GM12892 (cell line): ENCODE measurements at regions not wholly inside any gene's neighbourhood (a gene's known extent, or its start where the extent isn't known, plus 50 kb on each side); places are given as distances from the start of the nearest gene placed in this dataset.

ENCODE experiments used
- POLR2A ChIP-seq: IDR thresholded peaks from 2 replicates; pipeline ENCODE4 v1.6.1; 2011; ENCODE audit warnings: low read depth, low read length, control low read depth
- POLR2AphosphoS5 ChIP-seq: IDR thresholded peaks from 2 replicates; pipeline ENCODE4 v1.6.1; 2011; ENCODE audit warnings: low read depth, low read length, control low read depth

- TF ChIP-seq POLR2AphosphoS5 (no peak), POLR2A (no peak)
Observed at GRCh38 chr1:193411215-193411614, 224.8 kb upstream of the B3GALT2 start.
